ENCODE measurements at regions not wholly inside any gene's neighbourhood (a gene's known extent, or its start where the extent isn't known, plus 50 kb on each side); places are given as distances from the start of the nearest gene placed in this dataset.

GRCh38 chr5:20554001-20554400 is 566.0 kb upstream of the CDH18 start:
- Histone ChIP-seq H3K27me3 (ENCODE audit: insufficient read depth, poor library complexity, severe bottlenecking) (no peaks in the 10 kb centered on the region), H3K27ac (replicated peaks) (no peak overlapping the region), H3K4me3 (replicated peaks; ENCODE audit: insufficient read depth, low read length) (no peak overlapping the region)
- TF ChIP-seq CTCF (IDR thresholded peaks at IDR 0.05; ENCODE audit: insufficient read depth, low read length) (no peak), SPI1 (IDR thresholded peaks at IDR 0.05; ENCODE audit: borderline replicate concordance, low read depth) (no peak), REST (IDR thresholded peaks at IDR 0.05; ENCODE audit: insufficient replicate concordance, low read depth) (no peak), POLR2AphosphoS5 (IDR thresholded peaks at IDR 0.05; ENCODE audit: low read depth) (no peak), GABPA (IDR thresholded peaks at IDR 0.05; ENCODE audit: low read depth) (no peak)
- no peak for DNase-seq (ENCODE audit: low read depth in 1 of 2, low spot score in 1 of 2)

- TF ChIP-seq POLR2AphosphoS5 (IDR thresholded peaks at IDR 0.05; ENCODE audit: low read depth): no peak
- TF ChIP-seq SPI1 (IDR thresholded peaks at IDR 0.05; ENCODE audit: borderline replicate concordance, low read depth): peak; percentile 93
- peak overlapping the region; percentile 29; the same call in 1 of the 2 replicates for H3K27ac ChIP-seq (replicated peaks)
- no peak overlapping the region for H3K4me3 ChIP-seq (replicated peaks; ENCODE audit: insufficient read depth, low read length)
- no peak for DNase-seq (ENCODE audit: low read depth in 1 of 2, low spot score in 1 of 2)
- H3K27me3 ChIP-seq (ENCODE audit: insufficient read depth, poor library complexity, severe bottlenecking): no peaks in the 10 kb centered on the region
These were observed 550.1 kb upstream of the CDH18 start for GRCh38 chr5:20537911-20538703.

GRCh38 chr5:20536813-20537212 is 548.8 kb upstream of the CDH18 start:
- Histone ChIP-seq H3K27me3 (ENCODE audit: insufficient read depth, poor library complexity, severe bottlenecking) (no peaks in the 10 kb centered on the region), H3K27ac (replicated peaks) (peak overlapping the region; percentile 85), H3K4me3 (replicated peaks; ENCODE audit: insufficient read depth, low read length) (no peak overlapping the region)
- TF ChIP-seq REST (IDR thresholded peaks at IDR 0.05; ENCODE audit: insufficient replicate concordance, low read depth) (no peak), SPI1 (IDR thresholded peaks at IDR 0.05; ENCODE audit: borderline replicate concordance, low read depth) (peak; percentile 91), POLR2AphosphoS5 (IDR thresholded peaks at IDR 0.05; ENCODE audit: low read depth) (0 out of 2 replicates have a peak, but pooled peaks have one; percentile 44), GABPA (IDR thresholded peaks at IDR 0.05; ENCODE audit: low read depth) (no peak)
- DNase-seq (ENCODE audit: low read depth in 1 of 2, low spot score in 1 of 2): peak in 1 of 2 experiments; percentile 90

GRCh38 chr5:20536341-20536740 is 548.3 kb upstream of the CDH18 start:
- Histone ChIP-seq H3K4me3 (replicated peaks; ENCODE audit: insufficient read depth, low read length) (no peak overlapping the region), H3K27me3 (ENCODE audit: insufficient read depth, poor library complexity, severe bottlenecking) (no peaks in the 10 kb centered on the region), H3K27ac (replicated peaks) (peak overlapping the region; percentile 85)
- DNase-seq (ENCODE audit: low read depth in 1 of 2, low spot score in 1 of 2): peak in 1 of 2 experiments; percentile 56
- no peak for TF ChIP-seq POLR2AphosphoS5 (IDR thresholded peaks at IDR 0.05; ENCODE audit: low read depth)
- TF ChIP-seq CTCF (IDR thresholded peaks at IDR 0.05; ENCODE audit: insufficient read depth, low read length): no peak
- TF ChIP-seq SPI1 (IDR thresholded peaks at IDR 0.05; ENCODE audit: borderline replicate concordance, low read depth): no peak; the same call in 1 of the 2 replicates
- TF ChIP-seq REST (IDR thresholded peaks at IDR 0.05; ENCODE audit: insufficient replicate concordance, low read depth): no peak
- no peak for TF ChIP-seq GABPA (IDR thresholded peaks at IDR 0.05; ENCODE audit: low read depth)
